ENCODE measurements at regions not wholly inside any gene's neighbourhood (a gene's known extent, or its start where the extent isn't known, plus 50 kb on each side); places are given as distances from the start of the nearest gene placed in this dataset.

GRCh38 chr4:116862592-116862991, 222.8 kb downstream of the TRAM1L1 start:
- TF ChIP-seq, protein P1, sequence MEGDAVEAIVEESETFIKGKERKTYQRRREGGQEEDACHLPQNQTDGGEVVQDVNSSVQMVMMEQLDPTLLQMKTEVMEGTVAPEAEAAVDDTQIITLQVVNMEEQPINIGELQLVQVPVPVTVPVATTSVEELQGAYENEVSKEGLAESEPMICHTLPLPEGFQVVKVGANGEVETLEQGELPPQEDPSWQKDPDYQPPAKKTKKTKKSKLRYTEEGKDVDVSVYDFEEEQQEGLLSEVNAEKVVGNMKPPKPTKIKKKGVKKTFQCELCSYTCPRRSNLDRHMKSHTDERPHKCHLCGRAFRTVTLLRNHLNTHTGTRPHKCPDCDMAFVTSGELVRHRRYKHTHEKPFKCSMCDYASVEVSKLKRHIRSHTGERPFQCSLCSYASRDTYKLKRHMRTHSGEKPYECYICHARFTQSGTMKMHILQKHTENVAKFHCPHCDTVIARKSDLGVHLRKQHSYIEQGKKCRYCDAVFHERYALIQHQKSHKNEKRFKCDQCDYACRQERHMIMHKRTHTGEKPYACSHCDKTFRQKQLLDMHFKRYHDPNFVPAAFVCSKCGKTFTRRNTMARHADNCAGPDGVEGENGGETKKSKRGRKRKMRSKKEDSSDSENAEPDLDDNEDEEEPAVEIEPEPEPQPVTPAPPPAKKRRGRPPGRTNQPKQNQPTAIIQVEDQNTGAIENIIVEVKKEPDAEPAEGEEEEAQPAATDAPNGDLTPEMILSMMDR (conservative IDR thresholded peaks at IDR 0.05; ENCODE audit: low read depth, low read length), result no peak
- H3K4me3 ChIP-seq (ENCODE audit: low read depth, low read length), result no peak overlapping the region
- no peak for DNase-seq (ENCODE audit: low read depth)

DNA sequence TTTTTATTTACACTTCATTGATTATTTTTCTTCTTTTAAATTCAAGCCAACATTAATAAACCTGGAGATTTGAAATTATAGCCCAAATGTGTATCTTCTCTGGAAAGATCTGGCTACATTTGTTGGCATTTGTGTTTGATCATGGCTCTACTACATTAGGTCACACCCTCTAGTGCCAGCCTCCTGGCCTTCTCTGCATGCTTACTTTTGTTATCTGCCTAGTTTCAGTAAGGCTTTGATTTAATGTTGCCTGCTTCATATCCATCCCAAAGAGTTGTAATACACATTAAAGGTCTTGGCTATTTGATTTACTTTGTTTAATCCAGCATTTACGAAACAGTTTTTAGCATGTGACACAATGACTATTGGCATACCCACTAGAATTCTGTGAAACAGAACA, 224.5 kb downstream of the TRAM1L1 start:
- H3K4me3 ChIP-seq (ENCODE audit: low read depth, low read length), result no peak overlapping the region
- TF ChIP-seq, protein P1 (conservative IDR thresholded peaks at IDR 0.05; ENCODE audit: low read depth, low read length), result no peak
- DNase-seq (ENCODE audit: low read depth), result no peak

GRCh38 chr4:116849620-116850019, 235.8 kb downstream of the TRAM1L1 start:
- DNase-seq (ENCODE audit: low read depth), result no peak
- TF ChIP-seq, protein P1 (conservative IDR thresholded peaks at IDR 0.05; ENCODE audit: low read depth, low read length), result no peak
- H3K4me3 ChIP-seq (ENCODE audit: low read depth, low read length), result no peak overlapping the region

DNA sequence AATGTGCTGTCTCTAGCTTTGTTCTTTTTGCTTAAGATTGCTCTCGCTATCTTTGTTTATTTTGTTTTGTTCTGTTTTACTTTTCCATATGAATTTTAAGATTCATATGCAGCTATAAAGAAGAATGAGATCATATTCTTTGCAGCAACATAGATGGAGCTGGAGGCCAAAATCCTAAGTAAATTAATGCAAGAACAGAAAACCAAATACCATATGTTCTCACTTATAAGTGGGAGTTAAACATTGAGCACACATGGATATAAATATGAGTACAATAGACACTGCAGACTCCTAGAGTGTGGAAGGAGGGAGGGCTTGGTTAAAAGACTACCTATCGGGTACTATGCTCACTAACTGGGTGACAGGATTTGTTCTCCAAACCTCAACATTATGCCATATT, 237.8 kb downstream of the TRAM1L1 start:
- DNase-seq (ENCODE audit: low read depth), result no peak
- TF ChIP-seq, protein P1 (conservative IDR thresholded peaks at IDR 0.05; ENCODE audit: low read depth, low read length), result no peak
- no peak overlapping the region for H3K4me3 ChIP-seq (ENCODE audit: low read depth, low read length)

GRCh38 chr4:116839826-116840225, 245.6 kb downstream of the TRAM1L1 start:
- no peak for DNase-seq (ENCODE audit: low read depth)
- TF ChIP-seq, protein P1 (conservative IDR thresholded peaks at IDR 0.05; ENCODE audit: low read depth, low read length), result no peak
- H3K4me3 ChIP-seq (ENCODE audit: low read depth, low read length), result no peak overlapping the region

DNA sequence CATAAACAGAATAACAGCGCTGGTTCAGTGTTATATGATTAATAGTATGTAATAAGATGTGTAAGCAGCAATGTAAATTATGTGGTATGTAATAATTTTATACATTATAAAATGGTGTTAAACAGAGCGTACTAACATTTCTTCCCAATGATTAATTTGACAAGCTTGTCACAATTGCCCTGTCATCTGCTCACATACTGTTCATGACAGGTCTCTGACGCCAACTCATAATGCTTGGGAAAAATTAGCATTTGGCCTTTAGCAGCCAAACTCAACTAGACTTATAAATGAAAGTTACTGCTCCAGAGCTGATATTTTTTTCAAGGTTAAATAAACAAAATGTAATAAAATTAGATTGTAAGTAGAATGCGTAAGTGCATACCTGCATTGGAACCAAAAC, 246.8 kb downstream of the TRAM1L1 start:
- TF ChIP-seq, protein P1 (conservative IDR thresholded peaks at IDR 0.05; ENCODE audit: low read depth, low read length), result no peak
- no peak for DNase-seq (ENCODE audit: low read depth)
- H3K4me3 ChIP-seq (ENCODE audit: low read depth, low read length), result no peak overlapping the region

DNA sequence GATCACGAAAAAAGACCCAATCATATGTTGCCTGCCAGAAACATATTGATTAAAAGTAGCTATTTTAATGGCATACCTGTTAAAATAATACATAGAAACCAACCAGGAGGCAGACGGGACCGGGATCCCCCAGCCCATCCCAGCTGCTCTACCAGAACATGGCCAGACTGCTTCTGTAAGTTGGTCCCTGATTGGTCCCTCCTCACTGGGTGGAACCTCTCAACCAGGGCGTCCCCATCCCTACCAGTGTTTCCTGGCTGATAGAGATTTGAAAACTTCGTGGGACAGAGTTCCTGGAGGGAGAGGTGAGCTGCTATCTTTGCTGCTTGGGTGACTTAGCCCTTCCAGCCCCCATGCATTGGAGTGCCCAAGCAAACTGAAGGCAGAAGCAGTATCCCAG, 256.2 kb downstream of the TRAM1L1 start:
- H3K4me3 ChIP-seq (ENCODE audit: low read depth, low read length), result no peak overlapping the region
- TF ChIP-seq, protein P1 (conservative IDR thresholded peaks at IDR 0.05; ENCODE audit: low read depth, low read length), result no peak
- DNase-seq (ENCODE audit: low read depth), result no peak
